GM18519 (cell line): ENCODE measurements at regions not wholly inside any gene's neighbourhood (a gene's known extent, or its start where the extent isn't known, plus 50 kb on each side); places are given as distances from the start of the nearest gene placed in this dataset.
"Not testable (repeated sequence)": the region's sequence is repeated elsewhere in the genome, so short reads cannot be mapped to it uniquely, and the experiment has no call there.

Experiments
- ATAC-seq: cut with Tn5 transposase; IDR thresholded peaks from one replicate; pipeline ENCODE4 v1.9.1; 2021; ENCODE audit warnings: mild to moderate bottlenecking, moderate library complexity; ENCODE audit not compliant: unreplicated experiment, low FRiP score

- ATAC-seq, result no peak
These were observed 126.3 kb upstream of the NANOGP8 start for GRCh38 chr15:35211240-35211902.

DNA sequence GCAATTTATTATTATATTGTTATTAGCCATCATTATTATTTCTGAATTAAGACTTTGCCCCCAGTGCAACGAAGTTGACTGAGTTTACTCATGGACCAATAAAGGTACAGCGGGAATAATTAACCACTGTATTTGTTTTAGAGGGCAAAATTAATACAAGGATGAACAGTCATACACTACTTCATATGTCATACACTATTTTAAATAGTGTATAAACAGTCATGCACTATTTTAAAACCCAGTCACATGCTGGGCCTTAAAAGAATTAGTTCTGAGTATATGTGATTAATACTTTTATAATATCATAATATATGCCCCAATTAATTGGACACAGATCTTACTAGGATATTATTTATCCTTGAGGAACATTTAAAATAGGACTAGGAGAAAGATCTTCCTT lies 125.3 kb upstream of the NANOGP8 start:
- ATAC-seq, result no peak

DNA sequence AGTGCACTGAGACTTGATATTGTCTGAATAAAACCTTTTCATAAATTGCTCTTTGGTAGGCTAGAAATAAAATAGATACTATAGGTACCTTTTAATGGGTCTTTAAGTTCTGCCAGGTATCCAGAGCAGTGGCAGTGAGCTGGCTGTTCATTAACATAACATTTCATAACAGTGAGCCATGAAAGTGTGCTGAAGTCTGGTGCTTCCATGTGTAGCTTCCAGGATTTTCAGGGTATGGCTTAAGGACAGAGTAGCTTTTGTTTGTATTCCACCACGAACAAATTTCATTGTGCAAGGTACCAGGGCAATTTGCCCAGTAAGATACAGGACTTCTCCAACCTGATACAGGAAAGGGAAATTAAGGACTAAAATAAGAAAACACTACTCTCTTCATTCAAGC lies 124.7 kb upstream of the NANOGP8 start:
- ATAC-seq, result no peak

GRCh38 chr15:35208353-35208752 lies 123.3 kb upstream of the NANOGP8 start:
- ATAC-seq, result no peak

GRCh38 chr15:35206060-35206675 lies 121.1 kb upstream of the NANOGP8 start:
- ATAC-seq, result no peak

GRCh38 chr15:35198197-35198596 lies 113.1 kb upstream of the NANOGP8 start:
- no peak for ATAC-seq

GRCh38 chr15:35197754-35198153 lies 112.7 kb upstream of the NANOGP8 start:
- no peak for ATAC-seq

- ATAC-seq, result no peak
These were observed 112.2 kb upstream of the NANOGP8 start for GRCh38 chr15:35197306-35197705.

DNA sequence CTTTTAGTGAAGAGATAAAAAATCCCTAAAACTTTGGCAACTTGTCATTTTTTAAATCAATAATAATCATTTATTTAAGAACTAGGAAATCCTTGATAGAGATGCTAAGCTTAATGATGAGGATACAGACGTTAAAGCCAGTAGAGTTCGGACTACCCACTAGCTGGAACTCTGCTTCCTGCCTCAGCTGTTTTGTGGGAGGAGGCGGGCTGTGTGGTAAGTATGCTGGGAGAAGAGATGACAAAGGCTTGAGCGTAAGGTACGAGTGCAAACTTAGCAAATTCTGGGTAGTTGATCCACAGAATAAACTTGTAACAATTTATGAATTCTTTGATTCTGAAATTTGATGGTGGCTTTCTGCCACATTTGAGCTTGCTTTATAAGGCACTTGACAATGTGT lies 111.2 kb upstream of the NANOGP8 start:
- ATAC-seq, result no peak

DNA sequence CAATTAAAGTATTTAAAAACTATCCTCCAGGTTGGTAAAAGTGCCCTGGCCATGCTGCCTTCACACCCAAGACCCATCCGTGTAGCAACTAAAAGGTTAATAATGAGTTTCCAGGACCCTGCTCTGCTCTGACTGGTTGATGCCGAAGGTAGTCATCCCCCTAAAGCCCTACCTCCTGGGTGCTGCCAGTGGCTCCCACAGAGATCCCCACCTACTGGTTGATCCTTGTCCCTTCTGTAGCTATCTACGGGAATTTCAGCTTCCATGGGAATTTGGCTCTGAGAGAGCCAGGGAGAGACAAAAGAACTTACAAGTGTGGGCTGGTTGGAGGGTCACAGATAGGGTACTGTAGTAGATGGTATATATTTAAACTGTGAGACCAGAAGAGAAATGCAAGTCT lies 110.6 kb upstream of the NANOGP8 start:
- ATAC-seq, result no peak

GRCh38 chr15:35195031-35195430 lies 109.9 kb upstream of the NANOGP8 start:
- ATAC-seq, result no peak

DNA sequence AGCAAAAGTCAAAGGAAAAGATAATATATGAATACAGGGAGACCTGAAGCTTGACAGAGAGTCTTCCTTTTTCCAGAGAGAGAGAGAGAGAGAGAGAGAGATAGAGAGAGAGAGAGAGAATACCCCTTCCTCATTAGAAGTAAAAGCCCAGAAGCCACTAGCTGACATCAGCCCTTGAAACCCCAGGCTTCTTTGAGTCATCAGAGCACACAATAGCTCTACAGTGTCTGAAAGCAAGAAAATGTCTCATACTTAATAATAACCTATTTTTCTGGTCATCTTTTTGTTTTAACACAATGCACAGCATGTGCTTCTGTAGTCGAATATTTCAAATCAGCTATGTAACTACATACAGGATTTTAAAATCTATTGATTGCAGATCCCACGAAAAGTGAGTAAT lies 109.2 kb upstream of the NANOGP8 start:
- no peak for ATAC-seq

- ATAC-seq, result no peak
These were observed 106.7 kb upstream of the NANOGP8 start for GRCh38 chr15:35191783-35192182.

DNA sequence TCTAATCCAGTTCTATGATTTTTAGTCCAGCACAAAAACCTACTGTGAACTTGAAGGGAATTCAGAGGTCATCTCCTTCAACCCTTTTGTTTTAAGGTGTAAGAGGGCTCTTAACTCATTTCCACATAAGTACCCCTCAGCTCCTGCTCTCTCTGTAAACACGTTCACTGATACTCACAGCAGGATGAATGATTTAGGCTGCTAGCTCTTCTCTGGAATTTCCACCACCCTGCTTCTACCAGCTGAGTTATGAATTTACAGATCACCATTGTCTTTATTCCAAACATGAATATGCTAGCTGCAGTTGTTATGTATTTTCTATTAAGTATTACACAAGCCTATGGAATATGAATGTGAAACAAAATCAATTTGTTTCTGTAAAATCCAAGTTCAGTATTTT lies 101.3 kb upstream of the NANOGP8 start:
- no peak for ATAC-seq

- no peak for ATAC-seq
These were observed 99.6 kb upstream of the NANOGP8 start for GRCh38 chr15:35184646-35185045.

GRCh38 chr15:35182841-35183479 lies 97.9 kb upstream of the NANOGP8 start:
- ATAC-seq, result peak; percentile 45

- peak; percentile 89 for ATAC-seq
These were observed 96.4 kb upstream of the NANOGP8 start for GRCh38 chr15:35181538-35181937.

DNA sequence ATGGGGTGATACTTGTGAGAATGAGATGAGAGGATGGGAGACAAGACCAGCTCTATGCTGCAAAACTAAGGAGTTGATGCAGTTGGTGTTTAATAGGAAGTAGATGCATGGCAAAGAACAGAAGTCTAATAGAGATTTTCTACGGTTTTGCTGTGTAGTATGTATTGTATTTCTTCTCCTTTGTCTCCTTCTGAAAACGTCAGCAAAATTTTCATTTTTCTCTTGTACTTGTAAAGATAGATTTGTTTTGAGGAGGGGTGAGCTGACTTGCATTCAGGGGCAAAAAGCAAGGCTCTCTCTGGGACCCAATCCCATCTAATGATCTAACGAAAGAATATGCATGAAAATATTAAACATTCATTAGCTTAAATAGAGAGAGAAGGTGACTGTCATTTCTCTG lies 94.6 kb upstream of the NANOGP8 start:
- ATAC-seq, result no peak

- ATAC-seq, result not testable (repeated sequence)
These were observed 93.1 kb upstream of the NANOGP8 start for GRCh38 chr15:35178186-35178585.

DNA sequence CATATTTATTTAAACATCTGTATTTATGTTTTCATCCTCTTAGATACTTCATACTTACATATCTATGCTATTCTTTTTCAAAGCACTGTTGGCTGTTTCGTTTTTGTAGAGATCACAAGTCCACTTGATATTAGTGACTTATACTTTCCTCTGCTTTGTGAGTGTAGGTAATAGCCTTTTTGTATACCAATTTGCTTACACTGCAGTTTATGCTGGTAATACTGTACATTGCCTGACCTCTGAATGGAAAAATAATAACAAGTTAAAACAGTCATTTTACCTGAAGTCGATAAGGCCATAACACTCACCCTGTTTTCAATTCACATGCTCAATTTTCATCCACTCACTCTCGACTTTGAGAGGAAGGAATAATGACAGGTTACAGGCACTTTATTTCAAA lies 89.9 kb upstream of the NANOGP8 start:
- no peak for ATAC-seq

- no peak for ATAC-seq
These were observed 88.5 kb upstream of the NANOGP8 start for GRCh38 chr15:35173444-35174118.
